Erythroblast (primary cell): ENCODE measurements at regions not wholly inside any gene's neighbourhood (a gene's known extent, or its start where the extent isn't known, plus 50 kb on each side); places are given as distances from the start of the nearest gene placed in this dataset.

ENCODE experiments used
- GATA1 ChIP-seq: IDR thresholded peaks from 2 replicates; pipeline ENCODE4 v1.6.1; 2011; ENCODE audit warnings: low read depth, mild to moderate bottlenecking, control low read depth, low read length, moderate library complexity
- POLR2A ChIP-seq: IDR thresholded peaks from 2 replicates; pipeline ENCODE4 v1.6.1; 2011; ENCODE audit warnings: mild to moderate bottlenecking, low read length

DNA sequence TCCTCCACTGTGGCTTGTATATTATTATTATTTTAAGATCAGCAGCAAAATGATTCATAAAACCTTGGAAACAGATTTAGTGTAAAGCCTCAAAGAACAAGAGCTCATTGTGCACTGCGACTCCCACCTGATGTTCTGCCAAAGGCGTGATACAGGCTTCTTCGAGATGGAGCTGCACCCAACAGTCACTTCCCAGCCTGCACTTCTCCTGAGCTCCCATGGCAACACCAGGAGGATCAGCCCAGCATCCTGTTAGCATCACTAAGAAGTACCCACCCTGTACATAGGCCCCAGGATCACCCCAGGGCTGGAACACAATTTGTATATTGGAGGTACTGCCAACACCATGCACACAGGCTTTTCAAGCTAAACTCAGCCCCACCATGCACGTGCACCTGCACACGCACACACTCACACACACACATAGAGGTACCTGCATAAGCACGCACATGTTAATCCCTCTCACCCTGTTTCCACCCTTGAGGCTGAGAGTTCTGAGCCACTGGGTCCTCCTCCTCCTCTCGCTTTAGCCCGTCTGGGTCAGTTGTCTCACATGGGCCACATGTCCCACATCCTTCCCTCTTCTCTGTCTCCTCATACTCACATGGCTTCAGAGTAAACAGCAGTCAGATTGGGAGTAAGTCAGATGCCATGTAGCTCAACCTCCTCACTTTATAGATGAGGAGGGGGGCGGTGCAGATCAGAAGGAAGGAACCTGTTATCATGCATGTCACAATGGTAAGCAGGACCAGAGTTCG is 281.9 kb upstream of the POU3F1 start:
- TF ChIP-seq POLR2A = no peak
- TF ChIP-seq GATA1 = no peak
